ENCODE measurements at regions not wholly inside any gene's neighbourhood (a gene's known extent, or its start where the extent isn't known, plus 50 kb on each side); places are given as distances from the start of the nearest gene placed in this dataset.

GRCh38 chr4:162705130-162705803 lies 461.4 kb downstream of the NAF1 start:
- intact Hi-C loops (cut with micrococcal nuclease; ENCODE audit: unreplicated experiment): no loop called here
- BruUV-seq (replicated peaks): no TSS peak
- DNase-seq (ENCODE audit: low spot score): no peak
- CTCF ChIA-PET (ENCODE audit: unreplicated experiment): no interaction called here
- no peaks in the 10 kb centered on the region for H3K9me2 ChIP-seq (ENCODE audit: insufficient read depth, low read length)
- no peaks in the 10 kb centered on the region for H4K20me1 ChIP-seq (ENCODE audit: insufficient read depth, low read length)
- no peaks in the 10 kb centered on the region for H3K4me1 ChIP-seq (ENCODE audit: insufficient read depth, low read length, poor library complexity, severe bottlenecking)
- no peak for TF ChIP-seq CTCF (conservative IDR thresholded peaks at IDR 0.05; ENCODE audit: low read length)
- no peak for TF ChIP-seq EZH2phosphoT487 (IDR thresholded peaks at IDR 0.05; ENCODE audit: borderline replicate concordance, low read depth, low read length)
- H2AFZ ChIP-seq (ENCODE audit: low read length): no peak overlapping the region
- no peak overlapping the region for H3K4me2 ChIP-seq (ENCODE audit: low read length)
- H3K4me3 ChIP-seq (ENCODE audit: low read depth, low read length, poor library complexity, severe bottlenecking): no peak overlapping the region
- no peaks in the 10 kb centered on the region for H3K79me2 ChIP-seq (ENCODE audit: insufficient read depth, low read depth, low read length)
- no peaks in the 10 kb centered on the region for H3K36me3 ChIP-seq (ENCODE audit: insufficient read depth, low read length)
- no peaks in the 10 kb centered on the region for H3K9me3 ChIP-seq (ENCODE audit: low read length)
- no peak overlapping the region for H3K27ac ChIP-seq (ENCODE audit: low read depth, low read length, poor library complexity, severe bottlenecking)
- POLR2A ChIA-PET: interaction anchor here (0.7 kb wide), 1 partner anchor 332 kb away, joined by 3 read pairs; no protein-coding TSS in a partner anchor

GRCh38 chr4:162700815-162701361 lies 465.8 kb downstream of the NAF1 start:
- no peak overlapping the region for H3K27ac ChIP-seq (ENCODE audit: low read depth, low read length, poor library complexity, severe bottlenecking)
- no peaks in the 10 kb centered on the region for H3K79me2 ChIP-seq (ENCODE audit: insufficient read depth, low read depth, low read length)
- TF ChIP-seq EZH2phosphoT487 (IDR thresholded peaks at IDR 0.05; ENCODE audit: borderline replicate concordance, low read depth, low read length) (no peak), CTCF (conservative IDR thresholded peaks at IDR 0.05; ENCODE audit: low read length) (no peak)
- no peak overlapping the region for H2AFZ ChIP-seq (ENCODE audit: low read length)
- no peaks in the 10 kb centered on the region for H3K36me3 ChIP-seq (ENCODE audit: insufficient read depth, low read length)
- no TSS peak for BruUV-seq (replicated peaks)
- H3K4me1 ChIP-seq (ENCODE audit: insufficient read depth, low read length, poor library complexity, severe bottlenecking): no peaks in the 10 kb centered on the region
- H3K9me3 ChIP-seq (ENCODE audit: low read length): no peaks in the 10 kb centered on the region
- DNase-seq (ENCODE audit: low spot score): no peak
- no peaks in the 10 kb centered on the region for H4K20me1 ChIP-seq (ENCODE audit: insufficient read depth, low read length)
- no peak overlapping the region for H3K4me2 ChIP-seq (ENCODE audit: low read length)
- POLR2A ChIA-PET: interaction anchor here (0.8 to 1.3 kb wide), 2 partner anchors 40 to 1062 kb away, joined by 3 to 4 read pairs; no protein-coding TSS in a partner anchor
- CTCF ChIA-PET (ENCODE audit: unreplicated experiment): no interaction called here
- H3K4me3 ChIP-seq (ENCODE audit: low read depth, low read length, poor library complexity, severe bottlenecking): no peak overlapping the region
- intact Hi-C loops (cut with micrococcal nuclease; ENCODE audit: unreplicated experiment): no loop called here
- no peaks in the 10 kb centered on the region for H3K9me2 ChIP-seq (ENCODE audit: insufficient read depth, low read length)

- no peaks in the 10 kb centered on the region for H4K20me1 ChIP-seq (ENCODE audit: insufficient read depth, low read length)
- CTCF ChIA-PET (ENCODE audit: unreplicated experiment): no interaction called here
- intact Hi-C loops (cut with micrococcal nuclease; ENCODE audit: unreplicated experiment): no loop called here
- no peaks in the 10 kb centered on the region for H3K79me2 ChIP-seq (ENCODE audit: insufficient read depth, low read depth, low read length)
- no peak overlapping the region for H3K4me3 ChIP-seq (ENCODE audit: low read depth, low read length, poor library complexity, severe bottlenecking)
- no peaks in the 10 kb centered on the region for H3K4me1 ChIP-seq (ENCODE audit: insufficient read depth, low read length, poor library complexity, severe bottlenecking)
- no peak overlapping the region for H3K27ac ChIP-seq (ENCODE audit: low read depth, low read length, poor library complexity, severe bottlenecking)
- no peak overlapping the region for H2AFZ ChIP-seq (ENCODE audit: low read length)
- no peaks in the 10 kb centered on the region for H3K36me3 ChIP-seq (ENCODE audit: insufficient read depth, low read length)
- H3K9me2 ChIP-seq (ENCODE audit: insufficient read depth, low read length): no peaks in the 10 kb centered on the region
- no TSS peak for BruUV-seq (replicated peaks)
- TF ChIP-seq EZH2phosphoT487 (IDR thresholded peaks at IDR 0.05; ENCODE audit: borderline replicate concordance, low read depth, low read length) (no peak), CTCF (conservative IDR thresholded peaks at IDR 0.05; ENCODE audit: low read length) (no peak)
- no peak for DNase-seq (ENCODE audit: low spot score)
- H3K9me3 ChIP-seq (ENCODE audit: low read length): 0 out of 2 replicates have a peak, but pooled peaks cover 2% of the 10 kb centered on the region
- no peak overlapping the region for H3K4me2 ChIP-seq (ENCODE audit: low read length)
- POLR2A ChIA-PET: interaction anchor here (0.8 to 1.3 kb wide), 2 partner anchors 39 to 1061 kb away, joined by 3 to 4 read pairs; no protein-coding TSS in a partner anchor
Measured at GRCh38 chr4:162700358-162700757, 466.3 kb downstream of the NAF1 start.
